H1 (cell line): ENCODE measurements at regions not wholly inside any gene's neighbourhood (a gene's known extent, or its start where the extent isn't known, plus 50 kb on each side); places are given as distances from the start of the nearest gene placed in this dataset.

ENCODE experiments used
- BCL11A ChIP-seq, 2 experiments: IDR thresholded peaks; one replicate each; pipeline ENCODE4 v1.6.1; 2011; ENCODE audit warnings: low read depth in 2 of 2, low read length in 2 of 2, mild to moderate bottlenecking in 2 of 2
- CHD7 ChIP-seq: fragments of 300-600 bp; sonication (generic); IDR thresholded peaks from 2 replicates; pipeline ENCODE4 v1.7.1; 2012; ENCODE audit warnings: low read length, moderate library complexity, mild to moderate bottlenecking, inconsistent platforms; ENCODE audit not compliant: insufficient replicate concordance
- KDM5A ChIP-seq: fragments of 200-600 bp; IDR thresholded peaks from 2 replicates; pipeline ENCODE4 v1.7.1; 2012; ENCODE audit warnings: mild to moderate bottlenecking, low read length, inconsistent platforms, mixed read lengths
- NANOG ChIP-seq: IDR thresholded peaks from 2 replicates; pipeline ENCODE4 v1.6.1; 2011; ENCODE audit warnings: low read length, low read depth, mild to moderate bottlenecking, inconsistent platforms; ENCODE audit not compliant: insufficient read depth, poor library complexity, severe bottlenecking
- RAD21 ChIP-seq, 2 experiments: IDR thresholded peaks in 1 of 2; conservative IDR thresholded peaks in 1 of 2; 2 replicates each; pipeline ENCODE4 v1.6.1; 2011; ENCODE audit warnings: low read depth in 2 of 2, low read length in 2 of 2, improper control_type of control experiment in 1 of 2, inconsistent platforms in 1 of 2, mild to moderate bottlenecking in 1 of 2, moderate library complexity in 1 of 2
- SUZ12 ChIP-seq: fragments of 200-600 bp; sonication (generic); IDR thresholded peaks from 2 replicates; pipeline ENCODE4 v1.6.1; 2012; ENCODE audit warnings: mild to moderate bottlenecking, inconsistent platforms, low read length, moderate library complexity, mixed read lengths
- TF ChIP-seq, protein P1 (sequence below): IDR thresholded peaks from 2 replicates; pipeline ENCODE4 v1.6.1; 2011; ENCODE audit warnings: low read length, improper control_type of control experiment

DNA sequence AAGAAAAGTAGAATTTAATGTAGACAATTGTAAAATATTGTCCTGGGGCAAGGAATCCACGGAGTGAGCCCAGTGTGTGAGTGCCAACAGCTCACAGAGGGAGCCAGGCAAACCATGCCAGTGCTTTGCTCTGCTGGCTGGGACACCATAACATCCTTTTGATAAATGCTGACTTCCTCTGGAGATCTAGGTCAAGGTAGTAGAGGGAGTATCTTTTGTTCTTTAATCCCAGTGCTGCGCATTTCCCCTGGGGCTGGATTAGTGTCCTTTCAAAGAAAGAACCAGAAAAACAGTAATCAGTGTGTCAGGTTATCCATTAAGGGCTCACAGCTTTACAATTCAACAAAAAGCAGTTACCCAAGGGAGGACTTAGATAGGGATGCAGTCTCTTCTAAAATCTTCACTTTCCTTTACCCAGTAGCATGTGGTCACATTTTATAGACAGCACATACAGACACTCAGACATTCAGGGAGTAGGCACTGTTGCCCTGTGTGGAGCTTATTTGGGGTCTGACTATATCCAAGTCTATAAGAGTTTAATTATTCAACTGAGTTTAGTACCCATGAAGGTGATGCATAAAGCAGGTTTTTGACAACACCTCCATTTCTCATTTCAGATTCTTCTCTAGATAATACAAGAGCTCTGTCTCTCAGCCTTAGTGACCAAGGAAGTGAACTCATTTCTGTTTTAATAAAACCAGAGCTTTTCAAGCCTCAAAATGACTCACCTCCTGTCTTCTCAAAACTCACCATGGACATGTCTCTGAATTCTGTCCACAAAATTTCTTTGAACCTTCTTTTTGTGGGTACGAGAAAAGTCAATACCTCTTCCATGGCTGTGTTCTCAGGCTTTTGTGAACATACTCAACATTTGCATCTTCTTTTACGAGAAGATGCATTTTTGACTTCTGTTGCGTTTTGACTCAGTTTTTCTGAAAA is 215.3 kb downstream of the BRINP2 start (continued):
- TF ChIP-seq SUZ12 = no peak
- no peak for TF ChIP-seq NANOG
- no peak for TF ChIP-seq CHD7
- TF ChIP-seq RAD21 (IDR thresholded peaks at IDR 0.05 in 1 of 2, conservative IDR thresholded peaks at IDR 0.05 in 1 of 2; ENCODE audit: low read depth in 2 of 2, low read length in 2 of 2) = no peak
- TF ChIP-seq BCL11A (IDR thresholded peaks at IDR 0.05; ENCODE audit: low read depth in 2 of 2, low read length in 2 of 2) = no peak
- TF ChIP-seq, protein P1, sequence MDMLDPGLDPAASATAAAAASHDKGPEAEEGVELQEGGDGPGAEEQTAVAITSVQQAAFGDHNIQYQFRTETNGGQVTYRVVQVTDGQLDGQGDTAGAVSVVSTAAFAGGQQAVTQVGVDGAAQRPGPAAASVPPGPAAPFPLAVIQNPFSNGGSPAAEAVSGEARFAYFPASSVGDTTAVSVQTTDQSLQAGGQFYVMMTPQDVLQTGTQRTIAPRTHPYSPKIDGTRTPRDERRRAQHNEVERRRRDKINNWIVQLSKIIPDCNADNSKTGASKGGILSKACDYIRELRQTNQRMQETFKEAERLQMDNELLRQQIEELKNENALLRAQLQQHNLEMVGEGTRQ = no peak
- no peak for TF ChIP-seq KDM5A
